ENCODE measurements at regions not wholly inside any gene's neighbourhood (a gene's known extent, or its start where the extent isn't known, plus 50 kb on each side); places are given as distances from the start of the nearest gene placed in this dataset.

DNA sequence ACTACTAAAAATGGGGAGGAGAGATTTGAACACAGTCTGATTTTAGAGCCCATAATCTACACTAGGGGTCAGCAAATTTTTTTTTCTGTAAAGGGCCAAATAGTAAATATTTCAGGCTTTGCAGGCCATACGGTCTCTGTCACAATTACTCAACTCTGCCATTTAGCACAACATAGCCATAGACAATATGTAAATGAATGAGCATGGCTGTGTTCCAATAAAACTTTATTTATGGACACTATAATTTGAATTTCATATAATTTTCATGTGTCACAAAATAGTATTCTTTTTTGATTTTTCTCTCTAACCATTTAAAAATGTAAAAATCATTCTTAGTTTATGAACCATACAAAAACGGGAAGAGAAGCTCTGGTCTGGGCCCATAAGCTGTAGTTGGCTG is 309.4 kb downstream of the GPD2 start:
- H3K27ac ChIP-seq (ENCODE audit: low read length in 2 of 2) = no peak overlapping the region
- H3K27me3 ChIP-seq (replicated peaks in 1 of 4; ENCODE audit: control extremely low read depth in 1 of 4, control insufficient read depth in 3 of 4, insufficient read depth in 4 of 4, low read length in 3 of 4) = no peaks in the 10 kb centered on the region
- H3K4me3 Mint-ChIP-seq = no peak overlapping the region
- no peak overlapping the region for H3K27ac Mint-ChIP-seq
- no peak overlapping the region for H3K9ac ChIP-seq (ENCODE audit: low read length)
- DNase-seq (no peak), ATAC-seq (ENCODE audit: low read depth) (no peak)
- no peaks in the 10 kb centered on the region for H3K4me1 Mint-ChIP-seq
- H3K36me3 ChIP-seq (replicated peaks in 1 of 2; ENCODE audit: control extremely low read depth in 1 of 2, control insufficient read depth in 1 of 2, extremely low read depth in 1 of 2, insufficient read depth in 2 of 2, low read length in 1 of 2) = no peaks in the 10 kb centered on the region
- no peak overlapping the region for H3K4me3 ChIP-seq (ENCODE audit: control extremely low read depth in 1 of 5, extremely low read depth in 1 of 5, insufficient read depth in 1 of 5, low read depth in 2 of 5, low read length in 4 of 5)
- no peaks in the 10 kb centered on the region for H3K79me2 ChIP-seq (ENCODE audit: control insufficient read depth, insufficient read depth, low read length)
- H3K4me1 ChIP-seq (ENCODE audit: control insufficient read depth in 2 of 2, insufficient read depth in 2 of 2, low read length in 2 of 2) = no peaks in the 10 kb centered on the region
- ChIA-PET CTCF (no interaction called here), POLR2A (no interaction called here)
- H3K4me2 ChIP-seq (replicated peaks; ENCODE audit: low read depth, low read length, poor library complexity, severe bottlenecking) = no peak overlapping the region
- no peaks in the 10 kb centered on the region for H3K27me3 Mint-ChIP-seq
- no peak for TF ChIP-seq EZH2 (IDR thresholded peaks at IDR 0.05; ENCODE audit: borderline replicate concordance, insufficient read depth, low read depth, low read length, poor library complexity, severe bottlenecking)
- TF ChIP-seq, protein P1, sequence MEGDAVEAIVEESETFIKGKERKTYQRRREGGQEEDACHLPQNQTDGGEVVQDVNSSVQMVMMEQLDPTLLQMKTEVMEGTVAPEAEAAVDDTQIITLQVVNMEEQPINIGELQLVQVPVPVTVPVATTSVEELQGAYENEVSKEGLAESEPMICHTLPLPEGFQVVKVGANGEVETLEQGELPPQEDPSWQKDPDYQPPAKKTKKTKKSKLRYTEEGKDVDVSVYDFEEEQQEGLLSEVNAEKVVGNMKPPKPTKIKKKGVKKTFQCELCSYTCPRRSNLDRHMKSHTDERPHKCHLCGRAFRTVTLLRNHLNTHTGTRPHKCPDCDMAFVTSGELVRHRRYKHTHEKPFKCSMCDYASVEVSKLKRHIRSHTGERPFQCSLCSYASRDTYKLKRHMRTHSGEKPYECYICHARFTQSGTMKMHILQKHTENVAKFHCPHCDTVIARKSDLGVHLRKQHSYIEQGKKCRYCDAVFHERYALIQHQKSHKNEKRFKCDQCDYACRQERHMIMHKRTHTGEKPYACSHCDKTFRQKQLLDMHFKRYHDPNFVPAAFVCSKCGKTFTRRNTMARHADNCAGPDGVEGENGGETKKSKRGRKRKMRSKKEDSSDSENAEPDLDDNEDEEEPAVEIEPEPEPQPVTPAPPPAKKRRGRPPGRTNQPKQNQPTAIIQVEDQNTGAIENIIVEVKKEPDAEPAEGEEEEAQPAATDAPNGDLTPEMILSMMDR (IDR thresholded peaks at IDR 0.05) = no peak
- 71% methylated on average over 1 of the region's 2 CpGs for WGBS (ENCODE audit: insufficient coverage)
- no peaks in the 10 kb centered on the region for H3K9me3 Mint-ChIP-seq (ENCODE audit: insufficient read depth)
- H4K20me1 ChIP-seq (ENCODE audit: control insufficient read depth, insufficient read depth, low read length, poor library complexity, severe bottlenecking) = no peaks in the 10 kb centered on the region
- H2AFZ ChIP-seq (ENCODE audit: insufficient read depth, low read depth, low read length, poor library complexity, severe bottlenecking) = no peak overlapping the region
- peaks cover 0 to 3% (median 0%) of the 10 kb centered on the region in 3 donors for H3K9me3 ChIP-seq (ENCODE audit: control extremely low read depth in 1 of 3, control insufficient read depth in 2 of 3, insufficient read depth in 1 of 3, low read length in 2 of 3)
- intact Hi-C loops (cut with micrococcal nuclease) = no loop called here

DNA sequence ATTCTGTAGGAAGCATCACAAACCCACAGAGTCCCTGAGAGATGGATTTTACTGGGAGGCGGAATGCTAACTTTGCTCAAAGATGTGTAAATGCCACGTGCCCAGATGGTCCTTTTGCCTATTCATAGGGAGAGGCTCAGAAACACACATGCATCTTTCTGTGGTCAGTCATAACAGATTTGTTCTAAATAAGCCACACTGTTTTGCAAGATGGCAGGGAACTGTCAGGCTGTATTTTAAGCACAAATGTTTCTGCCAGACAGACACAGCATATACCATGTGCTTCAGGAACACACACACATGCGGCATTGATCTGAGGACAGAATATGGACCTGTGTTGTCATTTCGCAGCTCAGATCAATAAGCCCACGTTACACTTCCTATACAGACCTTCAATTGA is 312.0 kb downstream of the GPD2 start:
- Histone ChIP-seq H3K79me2 (ENCODE audit: control insufficient read depth, insufficient read depth, low read length) (no peaks in the 10 kb centered on the region), H2AFZ (ENCODE audit: insufficient read depth, low read depth, low read length, poor library complexity, severe bottlenecking) (no peak overlapping the region), H4K20me1 (ENCODE audit: control insufficient read depth, insufficient read depth, low read length, poor library complexity, severe bottlenecking) (no peaks in the 10 kb centered on the region), H3K36me3 (replicated peaks in 1 of 2; ENCODE audit: control extremely low read depth in 1 of 2, control insufficient read depth in 1 of 2, extremely low read depth in 1 of 2, insufficient read depth in 2 of 2, low read length in 1 of 2) (no peaks in the 10 kb centered on the region), H3K9me3 (ENCODE audit: control extremely low read depth in 1 of 3, control insufficient read depth in 2 of 3, insufficient read depth in 1 of 3, low read length in 2 of 3) (peaks cover 0 to 3% (median 0%) of the 10 kb centered on the region in 3 donors), H3K4me1 (ENCODE audit: control insufficient read depth in 2 of 2, insufficient read depth in 2 of 2, low read length in 2 of 2) (no peaks in the 10 kb centered on the region), H3K4me3 (ENCODE audit: control extremely low read depth in 1 of 5, extremely low read depth in 1 of 5, insufficient read depth in 1 of 5, low read depth in 2 of 5, low read length in 4 of 5) (no peak overlapping the region), H3K4me2 (replicated peaks; ENCODE audit: low read depth, low read length, poor library complexity, severe bottlenecking) (no peak overlapping the region), H3K27me3 (replicated peaks in 1 of 4; ENCODE audit: control extremely low read depth in 1 of 4, control insufficient read depth in 3 of 4, insufficient read depth in 4 of 4, low read length in 3 of 4) (no peaks in the 10 kb centered on the region), H3K9ac (ENCODE audit: low read length) (no peak overlapping the region), H3K27ac (ENCODE audit: low read length in 2 of 2) (no peak overlapping the region)
- Mint-ChIP-seq H3K9me3 (ENCODE audit: insufficient read depth) (no peaks in the 10 kb centered on the region), H3K4me1 (no peaks in the 10 kb centered on the region), H3K27me3 (no peaks in the 10 kb centered on the region), H3K27ac (no peak overlapping the region), H3K4me3 (no peak overlapping the region)
- ChIA-PET POLR2A (no interaction called here), CTCF (no interaction called here)
- no peak for ATAC-seq (ENCODE audit: low read depth)
- TF ChIP-seq, protein P1 (IDR thresholded peaks at IDR 0.05) = no peak
- TF ChIP-seq EZH2 (IDR thresholded peaks at IDR 0.05; ENCODE audit: borderline replicate concordance, insufficient read depth, low read depth, low read length, poor library complexity, severe bottlenecking) = no peak
- DNase-seq = no peak
- WGBS (ENCODE audit: insufficient coverage) = 100% methylated on average over 2 of the region's 5 CpGs
- intact Hi-C loops (cut with micrococcal nuclease) = no loop called here

All from B cell (primary cell).